ENCODE measurements at regions not wholly inside any gene's neighbourhood (a gene's known extent, or its start where the extent isn't known, plus 50 kb on each side); places are given as distances from the start of the nearest gene placed in this dataset.
"Not testable (repeated sequence)": the region's sequence is repeated elsewhere in the genome, so short reads cannot be mapped to it uniquely, and the experiment has no call there.

DNA sequence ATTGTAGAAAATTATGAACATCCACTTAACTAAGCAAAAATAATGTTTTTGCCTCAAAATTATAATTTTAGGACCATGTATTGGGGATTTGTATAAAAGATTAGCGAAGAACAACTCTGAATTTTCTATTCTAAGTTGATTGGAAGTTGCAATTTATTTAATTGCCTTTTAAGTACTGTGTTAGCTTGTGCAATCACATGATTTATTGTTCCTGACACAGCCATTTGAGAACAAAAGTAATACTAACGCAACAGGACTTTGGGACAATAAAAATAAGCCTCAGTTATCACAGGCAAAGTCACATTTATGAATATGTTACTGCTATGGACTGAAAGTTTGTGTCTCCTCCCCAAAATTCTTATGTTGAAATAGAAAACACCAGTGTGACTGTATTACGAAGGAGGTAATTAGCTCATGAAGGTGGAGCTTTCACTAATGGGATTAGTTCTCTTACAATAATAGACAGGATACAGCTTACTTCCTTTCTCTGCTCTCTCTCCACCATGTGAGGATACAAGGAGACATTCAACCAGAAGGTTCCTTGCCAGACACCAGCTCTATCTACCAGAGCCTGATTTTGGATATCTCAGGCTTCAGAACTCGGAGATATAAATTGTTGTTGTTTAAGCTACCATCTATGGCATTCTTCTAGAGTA, 745.9 kb downstream of the ZBBX start:
- no peak for DNase-seq

DNA sequence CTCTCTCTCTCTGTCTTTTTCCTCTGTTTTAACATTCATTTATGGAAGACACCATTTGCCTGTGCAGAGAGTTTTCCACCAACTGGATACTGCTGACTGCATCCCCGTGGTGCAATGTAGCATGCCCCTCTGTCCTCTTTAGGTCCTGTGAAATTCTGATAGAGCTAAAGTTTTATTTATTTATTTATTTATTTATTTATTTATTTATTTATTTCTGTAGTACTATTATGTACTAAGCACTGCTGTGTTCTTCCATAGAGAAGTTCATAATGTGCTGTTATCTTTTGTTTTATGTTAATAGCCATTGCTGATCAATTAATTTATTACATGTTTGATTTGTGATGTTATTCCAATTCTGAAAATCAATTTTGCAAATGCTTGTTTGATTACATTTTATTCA, 749.9 kb downstream of the ZBBX start:
- no peak for DNase-seq

- DNase-seq: no peak
Observed at GRCh38 chr3:166613365-166613764, 766.7 kb downstream of the ZBBX start.

DNA sequence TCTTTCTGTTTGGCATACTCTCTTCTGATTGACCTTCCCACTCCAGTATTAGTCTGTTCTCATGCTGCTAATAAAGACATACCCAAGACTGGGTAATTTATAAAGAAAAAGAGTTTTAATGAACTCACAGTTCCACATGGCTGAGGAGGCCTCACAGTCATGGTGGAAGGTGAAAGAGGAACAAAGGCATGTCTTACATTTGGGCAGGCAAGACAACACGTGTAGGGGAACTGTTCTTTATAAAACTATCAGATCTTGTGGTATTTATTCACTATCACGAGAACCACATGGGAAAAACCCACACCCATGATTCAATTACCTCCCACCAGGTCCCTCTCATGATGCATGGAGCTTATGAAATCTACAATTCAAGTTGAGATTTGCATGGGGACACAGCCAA, 767.3 kb downstream of the ZBBX start:
- DNase-seq: not testable (repeated sequence)

DNA sequence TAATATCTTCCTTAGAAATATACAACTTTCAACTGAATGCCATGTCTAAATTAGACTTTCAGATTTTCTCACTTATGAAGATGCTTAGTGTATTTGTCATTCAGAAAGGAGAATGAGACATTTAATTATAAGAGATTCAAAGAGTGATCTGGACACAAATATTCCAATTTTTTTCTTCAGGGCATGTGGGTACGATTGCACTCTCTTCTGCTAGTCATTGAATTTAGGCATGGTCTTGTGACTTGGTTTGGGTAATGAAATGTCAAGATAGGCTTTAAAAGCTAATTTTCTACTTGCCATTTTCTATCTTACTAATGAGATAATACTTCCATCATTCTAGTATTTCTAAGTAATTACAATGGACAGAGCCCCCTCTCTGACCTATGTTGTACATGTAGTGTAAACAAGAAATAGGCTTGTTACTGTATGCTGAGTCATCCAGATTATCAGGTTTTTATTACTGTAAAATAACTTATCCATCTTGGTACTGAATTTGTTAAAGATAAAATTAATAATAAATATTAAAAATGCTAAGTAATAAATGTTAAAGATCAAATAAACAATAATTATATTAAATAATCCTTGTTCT, 770.8 kb upstream of the BCHE start:
- no peak for DNase-seq

DNA sequence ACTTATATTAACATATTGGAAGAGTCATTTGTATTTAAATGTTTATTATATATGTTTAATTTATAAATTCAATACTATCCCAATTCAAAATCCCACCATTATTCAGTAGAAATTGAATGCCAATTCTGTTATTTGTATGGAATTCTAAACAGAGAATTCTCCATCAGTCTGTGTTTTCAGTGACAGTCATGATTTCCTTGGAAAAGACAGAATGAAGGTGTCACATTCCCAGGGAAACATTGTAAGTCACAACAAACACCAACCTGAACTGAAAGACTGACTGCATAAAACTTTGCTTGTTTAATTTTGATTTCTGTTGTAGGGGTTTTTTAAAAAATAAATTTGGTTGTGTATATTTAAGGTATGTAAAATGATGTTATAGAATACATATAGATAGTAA, 769.8 kb upstream of the BCHE start:
- DNase-seq: no peak

GRCh38 chr3:166593776-166594175, 756.6 kb upstream of the BCHE start:
- DNase-seq: no peak

GRCh38 chr3:166582236-166582635, 745.0 kb upstream of the BCHE start:
- DNase-seq: no peak

GRCh38 chr3:166580561-166580960, 743.3 kb upstream of the BCHE start:
- no peak for DNase-seq

DNA sequence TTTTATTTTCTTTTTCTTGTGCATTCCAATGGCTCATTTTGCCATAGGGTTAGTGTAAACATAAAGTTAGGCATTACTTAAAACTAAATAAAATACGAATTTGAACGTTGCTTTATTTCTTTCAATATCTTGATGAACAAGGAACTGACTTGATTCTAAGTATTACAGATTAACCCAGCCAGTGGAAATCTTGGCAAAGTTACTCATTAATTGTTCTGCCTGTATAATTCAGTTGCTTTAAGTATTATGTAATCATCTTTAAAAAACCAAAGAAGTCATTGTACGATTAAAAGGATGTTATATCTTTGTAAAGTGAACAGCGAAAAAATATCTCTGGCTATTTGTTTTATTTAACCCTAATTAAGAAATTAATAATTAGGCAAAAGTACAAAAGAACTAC, 737.9 kb upstream of the BCHE start:
- no peak for DNase-seq

DNA sequence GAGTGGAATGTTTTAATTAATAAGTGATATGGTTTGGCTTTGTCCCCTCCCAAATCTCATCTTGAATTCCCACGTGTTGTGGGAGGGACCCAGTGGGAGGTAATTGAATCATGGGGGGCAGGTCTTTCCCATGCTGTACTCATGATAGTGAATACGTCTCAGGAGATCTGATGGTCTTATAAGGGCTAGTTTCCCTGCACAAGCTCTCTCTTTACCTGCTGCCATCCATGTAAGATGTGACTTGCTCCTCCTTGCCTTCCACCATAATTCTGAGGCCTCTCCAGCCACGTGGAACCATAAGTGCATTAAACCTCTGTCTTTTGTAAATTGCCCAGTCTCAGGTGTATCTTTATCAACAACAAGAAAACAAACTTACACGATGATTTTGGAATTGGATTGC, 734.5 kb upstream of the BCHE start:
- not testable (repeated sequence) for DNase-seq

DNA sequence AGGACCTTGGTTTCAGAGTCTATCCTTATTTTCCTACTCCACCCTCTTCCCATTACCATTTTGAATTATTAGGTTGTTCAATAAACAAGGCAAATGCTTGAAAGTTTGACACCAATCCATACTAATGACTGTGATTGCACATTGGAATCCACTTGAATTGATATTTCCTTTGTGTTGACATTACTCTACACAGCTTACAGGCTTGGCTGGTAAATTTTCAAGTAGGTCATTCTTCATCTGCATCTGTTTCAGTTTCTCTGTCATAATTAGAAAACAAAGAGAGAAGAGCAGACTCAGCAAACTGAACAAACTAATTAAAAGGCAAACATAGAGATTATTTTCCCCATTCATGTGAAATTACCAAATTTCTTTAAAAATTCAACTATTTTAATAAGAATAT, 732.9 kb upstream of the BCHE start:
- DNase-seq: no peak

DNA sequence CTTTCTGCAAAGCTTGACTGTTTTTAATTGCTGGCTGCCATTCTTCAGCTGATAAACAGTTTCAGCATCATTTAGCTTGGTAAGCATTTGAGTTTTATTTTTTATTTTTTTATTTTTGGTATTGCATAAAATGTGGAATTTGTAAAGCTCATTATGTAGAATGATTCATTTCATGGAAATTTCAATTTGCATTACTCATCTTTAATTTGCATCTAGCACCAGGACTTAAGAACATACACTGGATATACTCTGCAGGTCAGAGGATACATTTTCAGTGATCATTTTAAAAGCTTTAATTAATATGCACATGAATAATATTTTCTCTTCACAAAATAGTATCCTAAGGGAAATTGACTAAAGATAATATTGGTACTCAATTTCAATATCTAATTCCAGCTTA, 732.4 kb upstream of the BCHE start:
- DNase-seq: no peak

GRCh38 chr3:166560253-166560652, 723.0 kb upstream of the BCHE start:
- no peak for DNase-seq

GRCh38 chr3:166556955-166557354, 719.7 kb upstream of the BCHE start:
- DNase-seq: no peak

GRCh38 chr3:166554023-166554422, 716.8 kb upstream of the BCHE start:
- no peak for DNase-seq

DNA sequence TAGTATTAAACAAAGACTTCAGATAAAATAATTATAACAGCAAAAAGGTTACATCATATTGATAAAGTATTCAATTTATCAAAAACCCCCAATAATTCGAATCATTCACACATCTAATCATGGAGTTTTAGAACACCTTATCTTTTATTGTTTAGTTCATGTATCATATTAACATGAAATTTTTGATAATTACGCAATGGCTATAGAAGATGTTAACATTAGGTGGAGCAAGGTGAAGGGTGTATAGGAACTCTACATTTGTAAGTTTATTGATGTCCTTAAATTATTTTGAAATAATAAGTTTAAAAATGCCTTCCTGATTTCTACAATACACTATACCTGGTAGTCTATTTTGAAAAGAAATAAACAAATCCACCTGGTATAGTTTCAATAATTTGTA, 696.5 kb upstream of the BCHE start:
- DNase-seq: no peak

DNA sequence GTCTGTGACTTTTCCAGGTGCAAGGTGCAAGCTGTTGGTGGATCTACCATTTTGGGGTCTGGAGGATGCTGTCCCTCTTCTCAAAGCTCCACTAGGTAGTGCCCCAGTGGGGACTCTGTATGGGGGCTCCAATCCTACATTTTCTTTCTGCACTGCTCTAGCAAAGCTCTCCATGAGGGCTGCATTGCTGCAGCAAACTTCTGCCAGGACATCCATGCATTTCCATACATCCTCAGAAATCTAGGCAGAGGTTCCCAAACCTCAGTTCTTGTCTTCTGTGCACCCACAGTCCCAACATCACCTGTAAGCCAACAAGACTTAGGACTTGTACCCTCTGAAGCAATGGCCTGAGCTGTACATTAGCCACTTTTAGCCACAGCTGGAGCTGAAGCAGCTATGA, 694.5 kb upstream of the BCHE start:
- no peak for DNase-seq

DNA sequence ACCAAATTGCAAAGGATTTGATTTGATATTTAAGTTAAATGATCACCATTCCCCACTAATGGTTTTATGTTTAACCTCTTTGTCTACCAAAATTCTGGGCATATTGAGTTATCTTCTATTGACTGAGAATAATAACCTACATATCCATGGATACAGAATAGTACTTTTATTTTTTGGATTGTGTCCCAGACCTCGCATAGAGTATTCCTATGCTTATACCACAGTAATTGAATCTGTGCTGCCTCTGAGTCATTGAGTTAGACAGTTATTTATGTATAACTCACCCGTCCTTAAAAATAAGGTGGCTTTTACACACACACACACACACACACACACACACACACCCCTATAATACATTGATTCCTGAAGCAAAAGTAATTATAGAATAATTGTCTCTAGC, 690.1 kb upstream of the BCHE start:
- no peak for DNase-seq

DNA sequence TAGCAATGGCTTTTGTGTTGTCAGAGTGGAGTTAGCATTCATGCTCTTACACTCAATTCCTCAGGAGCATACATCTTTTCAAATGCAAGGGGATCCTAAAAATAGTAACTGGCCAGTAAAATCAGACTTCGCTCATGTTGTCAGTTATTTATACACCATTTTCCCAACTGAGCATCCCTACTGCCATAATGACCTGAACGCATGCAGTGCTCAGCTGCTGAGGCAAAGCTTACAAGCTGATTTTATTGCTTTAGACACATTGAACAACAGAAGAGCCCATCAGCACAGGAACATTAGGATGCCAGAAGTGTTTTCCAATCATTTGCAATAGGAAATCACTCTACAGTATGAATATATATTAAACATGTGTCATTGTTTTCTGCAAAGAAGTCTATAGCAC, 689.7 kb upstream of the BCHE start:
- no peak for DNase-seq

GRCh38 chr3:166522017-166522416, 684.8 kb upstream of the BCHE start:
- DNase-seq: no peak

- no peak for DNase-seq
Observed at GRCh38 chr3:166519443-166519842, 682.2 kb upstream of the BCHE start.

DNA sequence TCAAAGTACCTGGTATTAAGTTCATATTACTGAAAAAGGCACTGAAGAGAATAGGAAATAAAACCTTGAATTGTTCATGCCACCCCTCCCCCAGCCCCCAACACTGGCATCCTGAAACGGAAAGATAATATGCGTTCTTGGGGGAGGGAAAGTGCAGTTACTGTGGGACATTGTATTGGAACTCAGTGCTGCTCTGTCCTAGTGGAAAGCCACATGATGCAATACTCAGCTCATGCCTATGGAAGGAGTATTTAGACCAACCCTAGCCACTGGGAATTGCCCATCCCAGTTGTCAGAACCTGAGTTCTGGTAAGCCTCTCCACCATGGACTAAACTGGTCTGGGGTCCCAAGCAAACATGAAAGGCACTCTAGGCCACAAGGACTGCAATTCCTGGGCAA, 680.8 kb upstream of the BCHE start:
- DNase-seq: no peak

DNA sequence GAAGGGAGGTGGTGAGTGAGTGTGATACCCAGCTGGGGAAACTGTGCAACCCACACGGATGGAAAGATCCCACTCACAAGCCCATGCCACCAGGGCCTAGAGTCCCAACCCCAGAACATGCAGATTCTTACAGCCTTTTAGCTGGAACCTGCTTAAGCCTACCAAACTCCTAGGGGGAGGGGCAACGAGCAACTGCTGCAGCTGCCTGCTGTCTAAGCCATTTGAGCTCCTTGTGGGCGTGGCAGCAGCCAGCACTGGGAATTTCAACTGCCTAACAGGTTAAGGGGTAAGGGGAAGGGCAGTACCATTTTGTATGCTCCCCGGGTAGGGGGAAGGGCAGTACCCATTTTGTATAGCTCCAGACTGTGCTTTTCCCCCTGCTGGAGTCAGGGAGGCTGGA, 673.2 kb upstream of the BCHE start:
- DNase-seq: no peak

- DNase-seq: not testable (repeated sequence)
Observed at GRCh38 chr3:166500420-166500819, 663.2 kb upstream of the BCHE start.
